Glutamatergic neuron (in vitro differentiated cells): ENCODE measurements at regions not wholly inside any gene's neighbourhood (a gene's known extent, or its start where the extent isn't known, plus 50 kb on each side); places are given as distances from the start of the nearest gene placed in this dataset.

ENCODE experiments used
- DNase-seq: peaks from one replicate; pipeline ENCODE4 v3.0.0; 2022
- H3K27ac Mint-ChIP-seq: one replicate; pipeline ENCODE4 v1.8.0; 2020; ENCODE audit warnings: mild to moderate bottlenecking, mixed read lengths, inconsistent platforms; ENCODE audit not compliant: unreplicated experiment
- H3K27me3 Mint-ChIP-seq: one replicate; pipeline ENCODE4 v1.8.0; 2020; ENCODE audit warnings: mild to moderate bottlenecking, moderate library complexity, mixed read lengths, inconsistent platforms; ENCODE audit not compliant: unreplicated experiment
- H3K36me3 Mint-ChIP-seq: one replicate; pipeline ENCODE4 v1.8.0; 2020; ENCODE audit warnings: mild to moderate bottlenecking, mixed read lengths, inconsistent platforms; ENCODE audit not compliant: unreplicated experiment
- H3K4me1 Mint-ChIP-seq: one replicate; pipeline ENCODE4 v1.8.0; 2020; ENCODE audit warnings: mild to moderate bottlenecking, low read depth, mixed read lengths, inconsistent platforms; ENCODE audit not compliant: unreplicated experiment
- H3K4me3 Mint-ChIP-seq: one replicate; pipeline ENCODE4 v1.8.0; 2020; ENCODE audit warnings: mild to moderate bottlenecking, mixed read lengths, inconsistent platforms; ENCODE audit not compliant: unreplicated experiment
- H3K9me3 Mint-ChIP-seq: one replicate; pipeline ENCODE4 v1.8.0; 2020; ENCODE audit warnings: mild to moderate bottlenecking, moderate library complexity, mixed read lengths, inconsistent platforms; ENCODE audit not compliant: unreplicated experiment
- CTCF ChIP-seq: fragments of 200-600 bp; sonication (generic); IDR thresholded peaks from one replicate; pipeline ENCODE4 v1.5.0; 2021; ENCODE audit not compliant: partially characterized antibody, unreplicated experiment

GRCh38 chr10:2584385-2584784, 483.0 kb upstream of the PFKP start:
- Mint-ChIP-seq H3K36me3 (no peaks in the 10 kb centered on the region), H3K9me3 (no peaks in the 10 kb centered on the region), H3K27me3 (no peaks in the 10 kb centered on the region), H3K4me1 (peaks cover 3% of the 10 kb centered on the region), H3K27ac (no peak overlapping the region), H3K4me3 (no peak overlapping the region)
- TF ChIP-seq CTCF: no peak
- DNase-seq: no peak

DNA sequence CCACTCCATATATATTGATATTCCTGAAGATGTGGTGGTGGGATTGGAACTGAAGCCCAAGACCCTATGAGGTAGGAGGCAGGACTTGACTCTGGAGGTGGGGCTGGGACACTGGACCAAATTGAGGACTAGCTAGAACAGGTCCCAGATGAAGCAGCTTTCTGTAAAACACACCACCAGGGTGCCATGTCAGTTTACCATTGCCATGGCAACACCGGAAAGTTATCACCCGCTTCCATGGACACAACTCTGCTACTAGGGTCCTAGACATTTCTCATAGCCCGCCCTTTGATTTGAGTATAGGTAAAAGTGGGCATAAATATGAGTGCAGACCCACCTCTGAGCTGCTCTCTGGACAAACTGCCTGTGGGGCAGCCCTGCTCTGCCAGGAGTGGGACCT, 490.5 kb upstream of the PFKP start:
- Mint-ChIP-seq H3K9me3 (no peaks in the 10 kb centered on the region), H3K4me1 (no peaks in the 10 kb centered on the region), H3K36me3 (peaks cover 4% of the 10 kb centered on the region), H3K27ac (no peak overlapping the region), H3K27me3 (no peaks in the 10 kb centered on the region), H3K4me3 (no peak overlapping the region)
- TF ChIP-seq CTCF: no peak
- no peak for DNase-seq

- no peaks in the 10 kb centered on the region for H3K9me3 Mint-ChIP-seq
Measured at GRCh38 chr10:2575460-2575859, 491.9 kb upstream of the PFKP start.

GRCh38 chr10:2572611-2573010, 494.7 kb upstream of the PFKP start:
- H3K4me1 Mint-ChIP-seq: no peaks in the 10 kb centered on the region
- H3K27ac Mint-ChIP-seq: no peak overlapping the region
- H3K4me3 Mint-ChIP-seq: no peak overlapping the region
- H3K27me3 Mint-ChIP-seq: no peaks in the 10 kb centered on the region
- H3K9me3 Mint-ChIP-seq: no peaks in the 10 kb centered on the region
- no peak for TF ChIP-seq CTCF
- H3K36me3 Mint-ChIP-seq: no peaks in the 10 kb centered on the region
- DNase-seq: no peak

More at GRCh38 chr10:2575460-2575859, 491.9 kb upstream of the PFKP start:
- Mint-ChIP-seq H3K27ac (no peak overlapping the region), H3K36me3 (peaks cover 4% of the 10 kb centered on the region), H3K4me1 (no peaks in the 10 kb centered on the region), H3K27me3 (no peaks in the 10 kb centered on the region), H3K4me3 (no peak overlapping the region)
- no peak for TF ChIP-seq CTCF
- DNase-seq: no peak

GRCh38 chr10:2556883-2557282, 510.5 kb upstream of the PFKP start:
- Mint-ChIP-seq H3K36me3 (peaks cover 1% of the 10 kb centered on the region), H3K27ac (no peak overlapping the region), H3K4me3 (no peak overlapping the region), H3K4me1 (no peaks in the 10 kb centered on the region), H3K27me3 (no peaks in the 10 kb centered on the region), H3K9me3 (no peaks in the 10 kb centered on the region)
- no peak for TF ChIP-seq CTCF
- no peak for DNase-seq
